ENCODE measurements at regions not wholly inside any gene's neighbourhood (a gene's known extent, or its start where the extent isn't known, plus 50 kb on each side); places are given as distances from the start of the nearest gene placed in this dataset.

DNA sequence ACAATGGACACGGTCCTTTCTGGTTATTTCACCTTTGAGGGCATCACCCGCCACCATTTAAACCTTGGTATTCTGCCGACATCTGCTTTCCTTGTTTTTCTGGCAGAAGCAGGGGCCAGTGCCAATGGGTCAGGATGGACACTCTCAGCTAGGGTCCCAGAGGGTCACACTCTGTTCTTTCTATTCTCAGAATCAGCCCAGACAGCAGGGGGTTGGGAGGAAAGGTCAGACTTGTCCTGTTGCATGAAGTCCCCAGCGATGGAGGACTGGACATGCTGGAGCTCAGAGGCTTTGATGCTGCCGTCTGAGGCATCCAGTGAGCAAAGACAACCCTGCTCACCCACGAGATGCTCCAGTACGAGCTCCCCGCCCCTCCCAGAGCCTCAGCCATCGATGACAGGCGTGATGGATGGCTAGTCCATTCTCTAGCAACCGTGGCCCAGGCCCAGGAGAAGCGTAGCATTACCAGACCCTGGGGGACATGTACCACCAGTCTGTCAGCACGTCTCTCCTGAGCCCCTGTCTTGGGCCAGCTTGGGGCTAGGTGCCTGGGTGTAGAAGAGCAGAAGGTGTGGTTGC, 62.0 kb downstream of the FOXL1 start:
- TF ChIP-seq POLR2A (IDR thresholded peaks at IDR 0.05; ENCODE audit: low read length) (no peak), GATA1 (IDR thresholded peaks at IDR 0.05; ENCODE audit: low read depth, low read length) (no peak)

All from erythroblast (primary cell).